HG02642 (cell line): ENCODE measurements at regions not wholly inside any gene's neighbourhood (a gene's known extent, or its start where the extent isn't known, plus 50 kb on each side); places are given as distances from the start of the nearest gene placed in this dataset.

Source experiments
- ATAC-seq: cut with Tn5 transposase; IDR thresholded peaks from one replicate; pipeline ENCODE4 v1.9.1; 2021; ENCODE audit warnings: mild to moderate bottlenecking; ENCODE audit not compliant: unreplicated experiment, poor library complexity

DNA sequence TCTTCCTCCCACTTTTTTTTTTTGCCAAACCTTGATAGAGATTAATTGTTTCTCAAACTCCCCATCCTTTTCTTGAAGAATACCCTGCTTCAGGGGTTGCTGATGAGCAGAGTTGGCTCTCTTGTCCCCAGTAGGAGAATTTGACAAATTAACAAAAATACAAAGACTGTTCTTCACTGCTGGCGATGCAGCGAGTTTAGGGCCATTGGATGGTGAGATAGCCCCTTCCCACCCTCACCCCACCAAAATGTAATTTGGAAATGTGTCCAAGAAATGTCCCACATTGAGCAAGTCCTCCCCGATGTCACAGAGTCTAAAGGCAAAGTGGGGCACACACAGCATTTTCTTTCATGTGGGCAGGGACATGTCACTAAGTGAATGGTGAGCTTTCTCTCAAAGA lies 136.0 kb upstream of the RARB start:
- ATAC-seq, result no peak

DNA sequence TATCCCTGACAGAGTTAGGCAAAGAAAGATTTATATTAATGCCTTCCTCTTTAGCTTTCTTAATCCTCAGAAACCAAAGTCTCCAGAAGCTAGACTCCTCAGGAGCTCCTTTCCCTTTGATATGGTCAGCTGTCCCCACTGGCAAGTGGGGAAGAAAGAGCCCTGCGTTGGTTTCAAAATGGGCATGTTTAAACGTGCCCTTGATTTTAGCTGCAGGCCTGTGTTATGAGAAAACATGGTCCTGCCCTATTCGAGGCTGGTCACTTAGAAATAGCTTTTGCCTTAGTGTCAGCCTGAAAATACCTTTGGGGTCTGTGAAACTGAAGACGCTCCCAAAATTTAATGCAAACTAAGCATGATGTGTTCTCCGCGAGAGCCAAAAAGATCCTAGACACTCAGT lies 135.5 kb upstream of the RARB start:
- no peak for ATAC-seq

DNA sequence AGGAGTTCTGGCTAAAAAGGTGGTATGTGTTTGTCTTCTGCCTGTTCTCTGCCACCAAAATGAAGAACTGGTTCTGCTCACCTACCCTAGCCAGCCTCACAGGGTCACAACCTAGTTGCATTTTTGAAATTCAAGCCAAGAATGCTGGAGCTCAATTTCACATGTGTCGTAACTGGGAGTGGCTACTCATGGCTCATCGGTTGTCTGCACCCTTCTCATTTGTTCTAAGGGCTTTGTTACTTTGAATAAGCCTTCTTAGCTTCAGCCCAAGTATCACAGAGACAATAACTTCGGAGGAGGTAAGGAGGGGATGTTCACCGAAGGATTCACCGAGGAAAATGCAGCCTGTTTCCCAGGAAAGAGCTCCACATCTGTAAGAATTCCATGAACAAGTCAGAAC lies 134.3 kb upstream of the RARB start:
- no peak for ATAC-seq

DNA sequence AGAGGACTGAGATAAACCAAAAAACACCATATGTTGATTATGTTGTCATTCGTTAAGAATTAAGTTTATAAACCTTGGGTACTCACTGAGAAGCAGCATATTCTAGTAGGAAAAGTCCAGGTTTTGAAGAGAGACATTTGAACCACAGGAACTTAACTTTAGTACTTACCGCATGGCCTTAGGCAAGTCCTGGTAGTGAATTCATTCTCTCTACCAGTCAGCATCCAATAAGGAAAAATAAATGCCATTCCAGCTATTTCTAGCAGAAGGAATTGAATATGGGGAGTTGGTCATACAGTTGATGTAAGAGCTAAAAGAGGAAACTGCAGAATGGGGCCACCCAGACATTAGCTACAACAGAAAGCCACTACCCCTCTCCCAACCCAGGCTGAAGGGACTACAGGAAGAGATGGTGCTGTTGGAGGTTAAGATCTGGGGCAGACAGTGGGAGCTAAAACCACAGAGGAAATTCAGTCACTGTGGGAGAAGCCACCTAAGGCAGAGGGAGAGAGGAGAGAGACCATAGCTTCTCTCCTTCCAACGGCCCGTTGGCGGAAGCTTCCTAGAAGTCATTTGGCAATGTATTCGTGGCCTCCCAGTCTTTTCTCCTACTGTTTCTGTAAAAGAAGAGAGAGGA lies 133.8 kb upstream of the RARB start:
- ATAC-seq, result no peak

DNA sequence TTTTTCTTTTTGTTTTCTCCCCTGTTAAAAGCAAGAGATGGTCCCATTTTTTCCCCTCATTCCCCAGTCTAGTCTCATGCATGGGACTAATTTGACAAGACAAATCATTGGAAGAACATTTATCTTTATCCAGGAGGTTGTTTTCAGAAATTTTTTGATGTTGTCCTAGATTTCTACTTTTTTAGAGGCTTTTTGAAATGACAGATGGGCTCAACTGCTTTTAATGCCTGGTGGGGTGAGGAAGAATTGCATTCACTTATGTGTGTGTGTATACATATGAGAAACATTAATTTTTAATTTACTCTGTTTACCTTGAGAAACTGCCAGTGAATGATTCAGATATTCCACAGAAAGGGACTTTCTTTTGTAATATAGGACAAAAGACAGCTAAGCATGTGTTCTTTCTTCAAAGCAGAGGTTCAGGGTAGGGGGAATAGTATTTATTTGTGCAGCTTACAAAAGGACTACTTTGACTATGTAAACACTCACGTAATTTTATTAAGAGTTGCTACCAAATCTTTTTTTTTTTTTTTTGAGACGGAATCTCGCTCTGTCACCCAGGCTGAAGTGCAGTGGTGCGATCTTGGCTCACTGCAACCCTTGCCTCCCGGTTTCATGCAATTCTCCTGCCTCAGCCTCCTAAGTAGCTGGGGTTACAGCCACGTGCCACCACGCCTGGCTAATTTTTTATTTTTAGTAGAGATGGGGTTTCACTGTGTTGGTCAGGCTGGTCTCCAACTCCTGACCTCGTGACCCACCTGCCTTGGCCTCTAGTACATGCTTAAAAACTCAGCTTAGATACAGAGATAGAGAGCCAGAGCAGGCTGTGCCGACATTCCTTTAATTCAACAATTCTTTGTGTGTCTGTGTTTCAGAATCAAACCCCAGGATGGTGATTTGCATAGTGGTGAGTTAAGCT lies 130.1 kb upstream of the RARB start:
- no peak for ATAC-seq

DNA sequence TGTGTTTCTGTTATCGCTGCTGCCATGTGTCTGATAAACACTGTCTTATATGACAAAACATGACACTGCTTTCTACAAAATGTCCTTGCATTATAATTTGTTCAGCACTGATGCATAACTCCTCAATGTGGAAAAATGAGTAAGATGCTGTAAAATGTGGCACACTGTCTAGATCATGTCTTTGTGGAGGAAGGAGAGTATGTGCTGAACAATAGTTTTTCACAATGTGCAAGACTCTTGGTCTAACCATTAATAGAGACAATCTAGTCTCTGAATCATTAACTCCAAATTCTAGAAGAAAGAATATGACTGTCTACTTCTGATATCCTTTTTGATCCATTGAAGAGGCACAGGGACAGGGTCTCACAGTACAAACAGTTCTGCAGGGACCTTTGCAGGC lies 127.9 kb upstream of the RARB start:
- ATAC-seq, result no peak

DNA sequence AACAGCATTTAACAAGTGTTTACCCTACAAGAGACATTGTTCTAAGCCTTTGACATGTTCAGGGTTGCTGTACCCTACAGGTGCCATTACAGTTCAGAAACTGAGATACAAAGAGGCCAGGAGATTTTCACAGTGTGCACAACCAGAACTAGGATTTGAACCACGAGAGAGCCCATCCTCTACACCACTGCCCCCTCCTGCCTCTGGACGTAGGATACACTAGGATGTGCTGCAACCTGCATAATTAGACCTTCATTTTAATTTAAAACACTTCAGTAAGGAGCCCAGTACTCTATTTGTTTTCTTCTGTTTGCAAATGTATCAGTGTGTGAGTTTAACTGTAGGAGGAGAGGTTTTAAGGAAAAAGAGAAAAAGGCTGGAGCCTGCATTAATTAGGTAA lies 123.1 kb upstream of the RARB start:
- no peak for ATAC-seq

DNA sequence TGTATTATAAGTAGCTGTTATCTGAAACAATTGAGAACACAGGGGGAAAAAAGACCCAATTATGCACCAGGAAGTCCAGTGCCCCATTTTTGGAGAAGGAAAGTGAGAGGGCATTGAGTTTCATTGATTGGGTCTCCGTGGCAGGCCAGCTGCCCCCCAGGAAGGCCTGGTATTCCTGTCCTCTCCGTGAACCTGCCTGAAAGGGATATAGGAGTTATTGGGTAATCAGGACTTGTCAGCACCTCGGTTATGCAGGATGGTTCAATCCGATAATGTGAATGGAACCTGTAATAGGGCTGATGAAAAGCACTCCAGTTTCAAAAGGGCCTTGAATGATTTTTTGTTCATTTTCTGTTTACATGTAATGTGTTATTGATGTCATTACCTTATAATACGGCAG lies 122.0 kb upstream of the RARB start:
- no peak for ATAC-seq

DNA sequence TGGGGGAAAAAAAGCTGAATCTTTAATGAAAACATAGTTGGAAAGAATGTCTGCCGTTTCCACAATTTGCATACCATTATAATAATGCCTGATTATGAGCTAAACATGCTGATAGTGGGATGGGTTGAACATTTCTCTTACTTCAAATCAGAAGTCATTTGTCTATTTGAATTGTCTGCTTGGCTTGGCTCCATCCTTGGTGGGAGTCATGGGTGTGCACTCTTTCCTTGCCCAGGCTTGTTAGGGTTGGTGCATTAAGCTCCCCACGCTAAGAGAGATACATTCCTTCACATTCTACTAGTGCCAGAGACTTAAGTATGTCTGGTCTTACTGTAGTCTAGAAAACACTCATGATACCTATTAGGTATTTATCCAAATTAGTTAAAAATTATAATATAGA lies 121.4 kb upstream of the RARB start:
- no peak for ATAC-seq

DNA sequence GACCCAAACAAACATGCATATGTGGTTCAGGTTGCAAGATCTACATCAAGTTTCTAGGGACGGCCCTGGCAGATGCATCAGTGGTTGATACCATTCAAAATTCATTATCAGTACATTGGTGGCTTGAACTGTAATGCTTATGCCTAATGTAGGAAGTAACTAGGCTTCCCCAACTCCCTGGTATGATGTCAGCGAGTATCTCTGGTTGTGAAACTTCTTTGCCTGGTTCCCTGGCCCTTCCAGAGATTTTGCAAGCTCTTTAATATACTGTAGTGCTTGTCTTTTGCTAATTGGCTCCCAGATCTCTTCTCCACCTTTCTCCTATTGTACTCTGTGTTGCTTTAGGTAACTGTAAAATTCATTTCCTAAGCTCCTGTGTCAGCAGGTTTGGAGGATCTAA lies 114.8 kb upstream of the RARB start:
- ATAC-seq, result no peak

DNA sequence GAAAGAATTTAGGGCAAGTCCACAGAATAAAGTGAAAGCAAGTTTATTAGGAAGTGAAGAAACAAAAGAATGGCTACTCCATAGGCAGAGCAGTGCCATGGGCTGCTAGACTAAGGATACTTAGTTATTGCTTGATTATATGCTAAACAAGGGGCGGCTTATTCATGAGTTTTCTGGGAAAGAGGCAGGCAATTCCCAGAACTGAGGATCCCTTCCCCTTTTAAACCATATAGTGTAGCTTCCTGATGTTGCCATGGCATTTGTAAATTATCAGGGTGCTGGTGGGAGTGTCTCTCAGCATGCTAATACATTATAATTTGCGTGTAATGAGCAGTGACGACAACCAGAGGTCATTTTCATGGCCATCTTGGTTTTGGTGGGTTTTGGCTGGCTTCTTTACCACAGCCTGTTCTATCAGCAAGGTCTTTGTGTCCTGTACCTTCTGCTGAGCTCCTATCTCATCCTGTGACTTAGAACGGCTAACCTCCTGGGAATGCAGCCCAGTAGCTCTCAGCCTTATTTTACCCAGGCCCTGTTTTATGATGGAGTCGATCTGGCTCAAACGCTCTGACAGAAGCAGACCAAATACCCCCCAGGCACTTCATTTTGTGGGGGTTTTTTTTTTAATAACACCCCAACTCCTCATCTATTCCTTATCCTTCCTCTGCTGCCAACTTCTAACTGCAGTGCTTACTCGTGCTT lies 103.0 kb upstream of the RARB start:
- ATAC-seq, result no peak

DNA sequence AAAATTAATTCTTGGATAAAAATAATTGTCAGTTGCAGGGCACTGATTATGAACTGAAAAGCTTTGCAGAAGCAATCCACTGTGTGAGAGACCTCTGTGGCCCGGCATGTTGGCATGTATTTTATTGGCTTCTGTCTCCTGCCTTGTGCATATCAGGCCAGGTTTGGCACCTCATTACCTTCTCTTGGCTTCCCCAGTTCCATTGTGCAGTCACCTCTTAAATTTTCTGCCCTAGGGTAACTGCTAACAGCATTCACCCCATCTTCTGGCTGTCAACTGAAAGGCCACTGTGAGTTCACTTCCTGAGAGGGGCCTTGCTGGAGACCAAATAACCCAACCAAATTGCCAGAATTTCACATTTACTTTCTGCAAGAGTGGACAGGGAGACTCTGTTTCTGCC lies 92.7 kb upstream of the RARB start:
- ATAC-seq, result no peak

DNA sequence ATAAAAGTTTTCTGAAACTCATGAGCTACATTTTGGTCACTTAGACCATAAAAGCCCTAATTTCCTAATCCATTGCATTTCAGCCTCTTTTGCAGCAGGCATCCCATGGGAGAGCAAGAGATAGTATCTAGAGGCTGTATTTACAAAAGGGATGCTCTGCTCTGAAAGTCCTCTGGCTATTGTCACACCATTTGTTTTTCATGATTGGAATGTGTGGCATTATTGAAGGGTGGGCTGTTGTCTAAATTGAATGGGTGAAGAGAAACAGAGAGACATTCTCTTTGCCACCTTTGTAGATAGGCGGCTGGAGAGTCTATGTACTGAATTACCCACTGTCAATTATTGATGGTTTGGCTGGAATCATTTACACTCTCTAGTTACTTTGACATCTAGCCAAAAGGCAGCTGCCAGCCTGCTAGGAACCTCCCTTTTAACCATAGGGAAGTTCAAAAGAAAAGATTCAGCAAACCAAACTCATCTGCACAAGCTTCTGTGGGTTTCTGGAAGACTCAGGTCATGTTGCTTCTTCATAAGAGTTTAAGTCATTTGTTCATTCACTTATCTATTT lies 89.8 kb upstream of the RARB start:
- ATAC-seq, result no peak

DNA sequence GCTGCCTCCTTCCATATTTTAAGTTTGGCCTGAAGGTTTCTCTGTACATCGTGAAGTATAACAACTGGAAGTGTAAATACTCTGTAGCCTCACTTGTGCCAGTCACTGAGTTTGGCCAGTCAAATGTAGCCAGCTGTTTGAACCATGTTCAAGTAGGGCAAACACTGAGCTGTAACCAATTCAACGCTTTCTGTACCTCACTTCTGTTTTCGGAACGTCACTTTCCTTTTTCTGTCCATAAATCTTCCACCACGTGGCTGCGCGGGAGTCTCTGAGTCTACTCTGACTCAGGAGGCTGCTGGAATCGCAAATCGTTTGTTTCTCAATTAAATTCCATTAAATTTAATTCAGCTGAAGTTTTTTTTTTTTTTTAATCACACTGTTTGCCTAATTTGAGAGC lies 88.8 kb upstream of the RARB start:
- no peak for ATAC-seq

DNA sequence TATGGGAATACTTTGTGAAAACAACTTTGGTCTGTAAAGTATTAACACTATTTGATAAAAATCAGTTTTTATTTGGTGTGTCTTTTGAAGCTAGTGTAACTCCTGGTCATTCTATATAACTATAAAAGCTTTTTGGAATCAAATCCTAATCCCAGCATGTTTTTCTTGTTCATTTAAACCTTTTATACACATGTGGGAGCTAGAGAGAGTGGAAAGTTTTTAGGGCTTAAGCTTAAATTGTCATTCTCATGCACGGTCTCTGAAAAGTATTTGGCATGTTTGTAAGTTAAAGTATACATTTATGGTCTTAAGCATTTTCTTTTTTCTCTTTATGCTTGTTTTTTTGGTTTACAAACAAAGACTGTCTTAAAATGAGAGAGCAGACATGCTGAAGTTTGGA lies 83.4 kb upstream of the RARB start:
- ATAC-seq, result no peak

DNA sequence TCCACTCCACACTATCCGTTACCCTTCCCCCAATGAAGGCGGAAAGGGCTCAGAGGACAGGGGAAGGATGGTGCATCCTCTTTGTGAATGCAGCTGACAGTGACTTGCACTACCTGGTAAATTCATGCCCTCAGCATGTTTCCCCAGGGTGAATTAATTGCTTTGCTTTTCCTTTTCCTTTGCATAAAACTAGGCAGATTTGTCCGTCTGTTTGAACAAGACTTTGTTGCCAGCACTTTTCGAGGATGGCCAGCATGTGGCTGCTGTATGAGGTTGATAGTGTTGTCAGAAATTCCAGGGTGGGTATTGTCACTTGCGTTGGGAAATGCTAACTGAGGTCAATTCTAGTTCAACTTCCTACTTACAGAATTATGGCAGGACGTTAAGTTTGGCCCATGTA lies 79.0 kb upstream of the RARB start:
- ATAC-seq, result no peak

DNA sequence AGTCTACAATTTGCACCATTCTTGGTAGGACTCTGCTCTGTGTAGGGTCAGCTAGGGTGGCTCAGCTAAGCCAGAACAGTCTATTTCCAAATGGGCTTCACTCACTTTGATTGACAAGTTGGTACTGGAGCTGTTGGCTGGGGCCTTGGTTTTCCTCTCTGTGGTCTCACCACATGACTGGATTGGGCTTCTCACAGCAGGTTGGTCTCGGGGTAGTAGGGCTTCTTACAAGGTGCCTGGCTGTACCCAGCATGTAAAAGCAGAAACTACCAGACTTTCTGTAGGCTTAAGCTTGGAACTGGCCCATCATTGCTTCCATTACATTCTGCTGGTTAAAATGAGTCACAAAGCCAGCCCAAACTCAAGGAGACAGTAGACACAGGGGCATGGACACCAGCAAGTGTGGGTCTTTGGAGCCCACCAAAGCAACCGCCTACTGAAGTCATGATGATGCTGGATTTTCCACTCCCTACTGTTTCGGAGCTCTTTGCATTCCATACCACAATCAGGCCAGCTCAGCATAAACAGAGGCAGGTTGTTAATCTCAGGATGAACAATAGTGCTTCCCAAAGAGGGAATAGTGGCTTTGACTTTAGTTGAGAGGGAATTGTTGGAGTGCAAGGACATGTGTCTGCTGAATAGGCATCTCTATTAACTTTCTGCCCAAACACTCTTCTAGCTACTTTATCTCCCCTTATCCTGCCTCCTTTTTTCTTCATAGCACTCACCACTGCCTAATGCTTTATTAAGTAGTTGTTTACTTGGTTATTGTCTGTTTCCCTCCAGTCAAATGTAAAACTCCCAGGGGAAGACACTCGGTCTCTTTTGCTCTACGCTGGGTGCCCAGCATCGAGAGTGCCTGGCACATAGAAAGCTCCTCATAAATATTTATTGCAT lies 78.0 kb upstream of the RARB start:
- no peak for ATAC-seq

DNA sequence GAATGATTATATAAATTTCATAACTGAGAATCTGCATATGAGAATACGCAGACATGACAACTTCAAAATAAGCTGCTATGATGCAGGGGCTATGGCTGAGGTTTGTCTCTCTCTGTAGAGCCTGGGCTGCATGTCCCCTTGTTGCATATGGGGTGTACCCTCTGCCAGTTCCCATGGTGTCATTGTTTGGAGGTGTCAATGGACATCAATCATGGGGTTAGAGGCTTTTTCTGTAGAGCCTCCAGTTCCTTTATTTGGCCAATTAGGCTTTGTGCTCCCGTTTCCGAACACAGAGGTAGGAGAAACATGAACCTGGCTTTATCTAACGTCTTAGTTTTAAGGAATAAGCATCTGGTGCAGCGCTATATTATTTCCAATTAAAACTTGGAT lies 77.3 kb upstream of the RARB start:
- no peak for ATAC-seq

DNA sequence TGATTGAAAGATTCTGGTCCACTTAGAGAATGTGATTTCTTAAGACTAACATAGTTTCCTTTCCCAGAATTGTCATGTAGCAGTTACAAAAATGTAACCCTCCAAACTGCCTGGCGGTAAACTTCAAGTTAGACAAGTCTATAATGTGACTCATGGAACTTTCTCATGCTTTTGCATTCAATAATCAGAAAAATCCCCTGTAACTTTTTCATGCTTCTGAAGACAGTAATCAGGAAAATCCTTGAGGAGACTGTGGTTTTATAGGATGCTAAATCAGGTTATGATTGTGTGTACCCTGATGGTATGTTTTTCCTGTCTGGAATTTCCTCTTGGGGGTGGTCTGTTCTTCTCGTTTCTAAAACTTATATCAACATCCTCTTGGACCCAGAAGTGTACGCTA lies 74.0 kb upstream of the RARB start:
- ATAC-seq, result no peak
